GM21825 (cell line): ENCODE measurements at regions not wholly inside any gene's neighbourhood (a gene's known extent, or its start where the extent isn't known, plus 50 kb on each side); places are given as distances from the start of the nearest gene placed in this dataset.
"Not testable (repeated sequence)": the region's sequence is repeated elsewhere in the genome, so short reads cannot be mapped to it uniquely, and the experiment has no call there.

Experiments used
- ATAC-seq: cut with Tn5 transposase; IDR thresholded peaks from one replicate; pipeline ENCODE4 v1.9.1; 2021; ENCODE audit warnings: mild to moderate bottlenecking, moderate library complexity; ENCODE audit not compliant: unreplicated experiment

DNA sequence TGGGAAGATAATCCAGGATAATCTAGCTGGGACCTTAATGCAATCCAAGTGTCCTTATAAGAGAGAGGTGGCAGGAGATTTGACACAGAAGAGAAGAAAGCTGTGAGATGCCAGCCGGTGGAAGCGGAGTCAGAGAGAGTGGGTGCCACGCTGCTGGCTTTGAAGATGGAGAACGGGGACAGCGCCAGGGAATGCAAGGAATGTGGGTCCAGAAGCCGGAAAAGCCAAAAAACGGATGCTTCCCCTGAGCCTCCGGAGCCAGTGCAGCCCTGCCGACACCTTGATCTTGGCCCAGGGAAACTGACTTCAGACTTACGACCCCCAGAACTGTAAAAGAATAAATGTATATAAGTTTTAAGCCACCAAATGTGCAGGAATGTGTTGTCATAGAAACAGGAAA is 152.6 kb downstream of the ZNF281 start:
- ATAC-seq, result no peak

DNA sequence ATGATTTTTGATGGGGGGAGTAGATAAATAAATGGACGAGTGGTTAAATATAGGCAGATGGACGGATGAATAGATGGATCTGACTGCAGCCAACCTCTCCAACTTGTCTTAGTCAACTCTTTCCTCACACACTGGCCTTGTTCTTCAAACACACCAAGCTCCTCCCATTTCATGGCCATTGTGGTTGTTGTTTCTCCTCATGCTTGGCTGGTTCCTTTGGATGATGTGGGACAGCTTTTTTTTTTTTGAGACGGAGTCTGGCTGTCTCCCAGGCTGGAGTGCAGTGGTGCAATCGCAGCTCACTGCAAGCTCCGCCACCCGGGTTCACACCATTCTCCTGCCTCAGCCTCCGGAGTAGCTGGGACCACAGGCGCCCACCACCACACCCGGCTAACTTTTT is 155.2 kb downstream of the ZNF281 start:
- ATAC-seq, result not testable (repeated sequence)

DNA sequence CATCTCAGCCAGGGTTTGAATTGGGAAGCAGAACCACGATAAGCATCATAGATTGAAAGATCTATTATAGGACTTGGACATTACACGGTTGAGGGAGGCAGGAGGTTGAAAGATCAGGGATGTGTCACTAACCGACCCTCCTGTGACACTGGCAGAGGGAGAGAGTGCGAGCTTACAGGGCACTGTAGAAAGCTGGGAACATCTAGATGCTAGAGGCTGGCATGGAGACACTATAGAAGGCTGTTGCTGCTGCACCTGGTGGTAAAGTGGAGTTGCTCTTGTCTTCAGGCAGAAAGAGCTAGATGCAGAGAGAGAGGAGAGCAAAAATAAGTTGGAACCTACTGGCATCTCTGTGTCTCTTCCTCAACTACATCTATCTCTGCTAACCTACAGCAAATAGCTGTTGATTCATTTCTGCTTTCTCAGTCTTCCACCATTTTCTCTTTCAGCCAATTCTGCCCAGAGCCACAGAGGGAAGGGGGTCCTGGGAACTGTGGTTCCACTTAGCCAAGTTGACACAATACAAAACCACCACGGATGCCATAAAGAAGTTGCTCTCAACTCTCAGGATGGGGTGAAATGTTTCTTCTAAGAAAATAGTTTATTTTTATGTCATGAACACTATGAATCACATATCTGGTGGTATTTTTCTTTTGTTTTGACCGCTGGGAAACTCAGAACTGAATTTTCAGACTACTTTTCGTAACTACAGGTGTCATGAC is 155.9 kb downstream of the ZNF281 start:
- no peak for ATAC-seq

DNA sequence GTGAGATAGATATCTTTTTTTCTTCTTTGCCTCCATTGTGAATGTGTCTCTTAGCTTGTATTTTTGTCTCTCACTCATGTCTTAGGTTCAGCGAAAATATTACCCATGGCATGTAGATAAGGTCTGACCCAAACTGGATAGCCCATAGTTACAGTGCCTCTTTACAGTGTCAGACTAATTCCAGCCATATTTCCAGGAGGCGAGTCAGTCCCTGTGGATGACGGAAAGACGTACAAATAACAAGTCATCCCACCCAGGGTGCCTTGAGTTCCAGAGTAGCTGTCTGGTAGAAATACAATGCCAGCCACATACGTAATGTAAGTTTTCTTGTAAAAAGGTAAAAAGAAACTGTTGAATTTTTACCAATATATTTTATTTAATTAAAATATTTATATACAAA is 157.3 kb downstream of the ZNF281 start:
- no peak for ATAC-seq

DNA sequence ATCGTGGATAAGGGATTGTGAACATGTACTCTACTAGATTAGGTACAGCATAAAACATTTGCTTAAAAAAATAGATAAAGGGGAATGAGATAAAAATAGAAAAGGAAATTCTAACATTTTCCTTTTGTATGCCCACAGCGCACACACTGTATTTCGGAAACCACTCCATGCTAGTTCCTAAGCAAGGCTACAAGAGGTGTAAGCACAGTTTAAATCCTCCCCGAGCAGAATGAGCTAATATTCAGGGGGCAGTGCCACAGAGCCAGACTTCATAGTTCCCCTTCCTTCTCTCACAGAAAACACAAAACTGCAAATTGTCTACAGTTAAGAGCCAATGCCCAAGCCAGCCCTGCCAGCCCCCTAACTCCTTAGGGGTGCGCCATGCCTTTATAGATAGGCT is 159.4 kb downstream of the ZNF281 start:
- ATAC-seq, result no peak

DNA sequence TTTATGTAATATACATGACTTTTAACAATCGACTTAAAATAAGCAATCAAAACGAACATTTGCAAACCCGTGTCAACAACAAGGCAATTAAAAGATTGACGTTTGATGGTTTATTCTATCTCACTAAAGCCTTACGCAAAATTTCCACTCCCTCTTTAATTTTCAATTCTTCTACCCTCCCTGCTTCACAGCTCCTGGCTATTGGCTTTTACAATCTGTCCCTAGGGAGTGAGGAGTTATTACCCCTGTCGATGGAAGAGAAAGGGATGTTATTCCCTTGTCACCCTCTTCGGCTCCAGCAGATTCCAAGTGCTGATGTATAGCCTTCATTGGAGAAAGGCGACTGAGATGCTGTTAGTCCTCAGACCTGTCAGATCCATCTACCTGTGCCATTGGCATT is 161.3 kb downstream of the ZNF281 start:
- no peak for ATAC-seq

DNA sequence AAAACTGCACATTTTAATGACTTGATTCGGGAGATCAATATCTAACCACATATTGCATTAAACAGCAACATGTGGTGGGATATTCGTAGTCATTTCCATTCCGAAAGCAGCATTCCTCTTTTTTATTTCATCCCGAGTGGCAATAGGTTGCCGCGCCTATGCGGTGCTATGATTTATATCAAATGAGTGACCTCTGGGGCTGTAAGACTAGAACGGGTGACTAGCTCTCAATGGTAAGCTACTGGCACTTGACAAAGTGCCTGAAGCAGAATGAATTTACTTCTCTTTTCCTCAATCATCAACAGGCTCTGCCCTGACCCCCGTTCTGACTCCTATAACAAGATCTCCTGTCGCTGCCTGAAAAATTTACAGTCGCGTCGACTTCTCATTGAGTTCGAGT is 162.3 kb downstream of the ZNF281 start:
- no peak for ATAC-seq

DNA sequence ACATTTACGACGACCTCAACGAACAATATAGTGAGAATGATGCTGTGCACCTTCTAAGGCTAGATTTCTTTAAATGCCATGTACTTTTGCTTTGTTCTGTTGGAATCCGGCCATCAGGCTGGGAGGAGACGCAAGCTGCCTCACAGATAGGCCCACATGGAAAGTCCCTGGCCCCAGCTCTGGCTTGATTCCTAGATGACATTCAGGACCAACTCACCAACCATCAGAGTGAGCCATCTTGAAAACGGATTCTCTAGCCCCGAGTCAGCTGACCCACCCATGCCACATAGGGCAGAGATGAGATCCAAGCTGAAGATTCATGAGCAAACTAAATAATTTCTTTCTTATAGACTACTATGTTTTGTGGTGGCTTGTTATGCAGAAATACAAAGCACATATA is 164.4 kb downstream of the ZNF281 start:
- no peak for ATAC-seq

DNA sequence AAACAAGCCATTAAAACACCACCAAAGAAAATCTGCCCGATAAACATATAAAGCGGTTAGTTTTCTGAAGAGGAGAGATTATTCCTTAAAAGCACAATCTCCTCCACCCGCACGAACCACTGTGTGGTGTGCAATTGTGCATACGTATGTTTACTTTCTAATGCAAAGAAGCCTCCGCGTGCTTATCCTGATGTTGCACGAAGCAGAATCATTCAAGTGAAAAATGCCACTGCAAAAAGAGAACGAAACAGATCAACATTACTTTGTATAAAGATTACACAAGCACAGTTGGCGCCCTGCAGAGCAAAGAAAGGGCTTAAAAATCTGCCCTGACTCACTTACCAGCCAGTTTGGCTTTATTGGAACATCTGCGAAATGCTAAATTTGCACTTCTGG is 166.8 kb downstream of the ZNF281 start:
- ATAC-seq, result no peak

DNA sequence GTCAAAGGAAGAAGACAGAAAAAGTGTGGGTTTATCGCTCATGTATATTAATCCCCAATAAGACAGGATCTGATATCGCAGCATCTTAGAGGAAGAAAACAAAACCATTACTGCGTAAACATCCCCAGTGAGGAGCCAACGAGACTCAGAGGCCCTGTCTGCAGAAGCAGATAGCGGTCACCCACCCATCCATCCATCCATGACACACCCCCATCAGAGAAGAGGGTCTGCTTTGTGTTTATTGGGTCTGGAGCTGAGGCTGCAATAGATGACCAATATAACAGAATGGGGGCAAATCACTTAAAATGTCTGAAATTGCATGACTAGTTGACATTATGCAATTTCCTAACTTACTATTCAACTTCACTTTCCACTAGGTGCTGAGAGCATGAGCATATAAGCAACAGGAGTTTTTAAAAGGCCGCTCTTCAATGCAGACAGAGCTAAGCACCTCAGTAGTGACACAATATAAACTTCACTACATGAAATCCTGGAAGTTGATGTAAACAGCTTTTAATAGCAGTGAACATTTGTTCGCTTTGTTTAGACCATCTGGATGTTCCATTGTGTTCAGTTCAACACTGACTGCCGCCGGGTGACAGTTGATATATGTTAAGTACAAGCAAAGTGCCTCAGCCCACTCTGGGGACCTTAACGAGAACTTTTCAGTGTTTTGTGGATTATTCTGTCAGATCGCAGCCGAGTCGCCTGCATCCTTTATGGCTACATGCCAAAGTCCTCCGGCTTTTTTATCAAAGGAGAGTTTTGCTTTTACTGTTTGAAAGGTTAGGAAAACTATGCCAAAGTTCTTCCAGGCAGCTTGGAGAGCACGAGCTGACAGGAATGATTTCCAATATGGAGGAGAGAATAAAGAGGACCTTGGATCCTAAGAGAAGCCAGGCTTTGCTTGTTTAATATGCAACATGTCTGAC is 167.5 kb downstream of the ZNF281 start:
- no peak for ATAC-seq

DNA sequence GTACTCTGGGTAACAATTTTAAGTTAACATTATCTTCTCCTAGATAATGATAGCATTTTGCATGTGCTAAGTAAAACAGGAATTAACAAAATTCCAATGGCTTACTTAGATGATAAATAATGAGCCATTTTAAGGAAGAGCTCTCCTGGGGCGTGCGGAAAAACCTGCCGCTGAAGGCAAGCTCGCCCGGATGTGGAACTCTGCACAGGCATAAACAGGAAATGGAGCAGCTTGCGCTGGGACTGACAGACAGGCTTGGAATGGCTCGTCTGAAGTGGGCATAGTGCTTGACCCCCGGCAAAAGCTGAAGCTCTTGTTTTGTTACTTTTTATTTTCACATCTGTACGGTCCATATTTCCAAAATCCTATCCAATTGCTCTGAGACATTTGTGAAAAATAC is 169.2 kb downstream of the ZNF281 start:
- ATAC-seq, result no peak

DNA sequence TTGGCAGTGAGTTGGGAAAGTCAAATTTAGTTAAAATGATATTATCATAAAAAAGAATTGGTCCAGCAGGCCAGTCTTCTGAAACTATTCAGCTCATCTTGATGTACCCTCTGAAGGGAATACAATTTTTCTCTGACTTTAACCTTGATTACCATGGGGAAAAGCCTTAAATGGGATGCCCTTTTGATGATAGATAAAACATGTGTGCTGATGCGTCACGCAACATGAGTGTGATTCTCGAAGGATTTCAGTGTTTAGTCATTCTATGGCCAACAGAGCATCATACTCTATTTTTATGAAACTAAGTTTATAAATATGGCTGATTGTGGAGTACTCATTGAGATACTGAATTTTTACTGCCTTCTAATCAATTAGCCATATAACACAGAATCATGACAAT is 171.5 kb downstream of the ZNF281 start:
- no peak for ATAC-seq

DNA sequence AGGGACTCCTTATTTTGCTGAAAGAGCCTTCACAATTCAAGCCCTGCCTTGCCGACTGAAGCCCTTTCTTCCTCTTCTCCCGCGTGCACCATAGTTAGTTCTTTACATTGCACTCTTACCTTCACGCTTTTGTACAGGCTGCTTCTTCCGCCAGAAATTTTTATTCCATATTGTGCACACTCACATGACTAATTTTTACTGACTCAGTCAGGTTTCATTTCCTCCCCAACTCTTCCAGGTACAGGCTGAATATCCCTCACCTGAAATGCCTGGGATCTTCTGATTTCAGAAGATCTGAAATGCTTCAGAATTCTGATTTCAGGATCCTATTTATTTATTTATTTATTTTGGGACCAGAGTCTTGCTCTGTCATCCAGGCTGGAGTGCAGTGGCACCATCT is 172.8 kb downstream of the ZNF281 start:
- no peak for ATAC-seq

DNA sequence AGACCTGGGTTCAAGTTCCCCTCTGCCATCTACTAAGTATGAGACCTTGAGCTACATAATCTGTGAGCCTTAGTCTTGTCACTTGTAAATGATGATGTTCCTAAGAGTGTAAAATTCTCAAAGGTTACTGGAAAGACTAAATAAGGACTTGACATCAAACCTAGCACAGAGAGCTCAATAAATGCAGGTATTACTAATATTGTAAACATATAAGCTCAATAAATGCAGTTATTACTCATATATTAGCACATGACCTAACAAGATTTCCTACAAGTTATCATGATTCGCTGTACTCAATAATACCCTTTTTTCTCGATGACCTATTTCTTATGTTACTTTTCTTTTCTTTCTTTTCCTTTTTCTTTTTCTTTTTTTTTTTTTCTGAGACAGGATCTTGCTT is 174.9 kb downstream of the ZNF281 start:
- ATAC-seq, result no peak

DNA sequence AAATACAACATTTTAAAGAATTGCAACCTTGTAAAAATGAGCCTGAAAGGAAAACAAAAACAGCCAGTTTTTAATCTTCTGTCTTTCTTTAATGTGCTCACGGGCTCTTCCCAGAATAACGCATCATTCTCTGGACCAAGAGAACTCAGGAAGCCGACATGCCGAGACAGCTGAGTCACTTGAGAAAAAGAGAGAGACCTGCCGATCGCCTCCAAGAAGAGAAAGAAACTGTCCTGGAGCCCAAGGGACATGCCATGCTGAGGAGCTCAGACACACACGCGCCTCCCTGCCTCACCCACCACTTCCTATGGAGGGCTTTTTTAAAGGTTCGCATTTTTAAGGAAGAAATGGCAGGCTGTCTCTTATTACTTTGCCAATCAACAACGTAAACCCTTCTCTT is 176.4 kb downstream of the ZNF281 start:
- no peak for ATAC-seq

DNA sequence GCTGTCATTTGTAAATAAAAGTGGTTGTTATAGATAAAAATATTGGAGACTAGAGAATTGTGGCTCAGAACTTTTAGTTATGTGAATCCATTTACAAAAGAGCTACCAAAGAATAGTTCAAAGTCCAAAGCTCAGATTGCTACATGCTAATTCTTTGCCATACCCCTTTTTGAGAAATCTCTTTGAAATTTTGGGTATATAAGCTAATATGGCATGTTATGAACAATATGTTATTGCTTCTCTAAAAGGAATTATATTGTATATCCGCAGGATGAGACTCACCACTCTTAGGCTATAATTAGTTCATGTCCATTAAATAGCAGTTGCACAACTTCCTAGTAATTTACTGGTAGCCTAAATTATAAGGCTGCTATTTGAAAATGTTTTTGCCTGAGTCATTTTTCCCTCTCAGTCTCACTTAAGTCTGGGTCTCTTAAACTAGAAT is 178.0 kb downstream of the ZNF281 start:
- no peak for ATAC-seq

DNA sequence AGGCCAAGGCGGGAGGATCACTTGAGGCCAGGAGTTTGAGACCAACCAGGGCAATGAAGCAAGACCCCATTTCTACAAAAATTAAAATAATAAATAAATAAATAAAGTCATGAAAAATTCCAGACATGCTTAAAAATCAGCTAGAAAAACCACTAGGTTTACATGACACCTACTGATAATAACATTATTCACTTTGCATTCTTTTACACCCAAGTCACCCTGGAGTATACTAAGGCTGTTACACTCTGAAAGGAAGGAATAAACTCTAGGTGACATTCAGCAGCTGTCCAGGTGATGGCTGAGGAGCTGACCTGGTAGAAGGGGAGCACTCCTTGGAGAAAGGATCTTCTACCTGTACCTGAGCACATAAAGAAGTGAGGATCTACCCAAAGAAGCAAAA is 179.2 kb downstream of the ZNF281 start:
- ATAC-seq, result no peak

DNA sequence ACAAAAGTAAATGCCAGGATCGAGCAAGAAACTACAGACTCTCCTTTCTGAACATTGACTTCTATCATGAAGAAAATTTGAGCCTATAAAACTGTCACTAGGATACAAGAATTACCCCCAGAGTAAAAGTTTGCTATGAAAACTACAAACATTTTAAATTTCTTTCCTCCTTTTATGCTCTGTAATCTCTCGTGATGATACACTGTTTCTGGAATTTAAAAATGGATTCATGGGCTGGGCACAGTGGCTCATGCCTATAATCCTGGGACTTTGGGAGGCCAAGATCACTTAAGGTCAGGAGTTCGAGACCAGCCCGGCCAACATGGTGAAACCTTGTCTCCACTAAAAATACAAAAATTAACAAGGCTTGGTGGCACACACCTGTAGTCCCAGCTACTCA is 181.3 kb downstream of the ZNF281 start:
- no peak for ATAC-seq

DNA sequence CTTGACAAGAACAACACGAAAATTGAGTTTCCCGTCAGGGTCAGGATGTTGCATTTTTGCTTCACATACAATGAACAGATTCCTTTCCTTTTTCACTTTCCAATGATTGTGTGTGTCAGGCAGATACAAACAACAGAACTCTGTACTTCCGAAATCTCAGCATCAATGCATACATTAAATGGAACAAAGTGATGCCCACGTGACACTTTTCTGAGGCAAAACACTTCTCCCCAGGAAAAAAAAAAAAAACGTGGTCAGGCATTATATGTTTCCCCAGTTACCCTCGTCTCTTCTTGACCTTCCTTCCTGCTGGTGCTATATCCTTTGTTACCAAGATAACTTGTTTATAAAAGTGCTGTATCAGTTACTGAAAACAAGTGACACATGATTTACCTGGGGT is 181.8 kb downstream of the ZNF281 start:
- ATAC-seq, result no peak
